HCT116 (cell line): ENCODE measurements at regions not wholly inside any gene's neighbourhood (a gene's known extent, or its start where the extent isn't known, plus 50 kb on each side); places are given as distances from the start of the nearest gene placed in this dataset.

Experiments
- EZH2 ChIP-seq: fragments of 200-600 bp; sonication (generic); IDR thresholded peaks from 2 replicates; pipeline ENCODE4 v1.6.1; 2017; ENCODE audit warnings: antibody characterized with exemption, mixed run types
- TF ChIP-seq, protein P1 (sequence below), 3 experiments: fragments of 200-600 bp in 1 of 3; sonication (generic) in 1 of 3; IDR thresholded peaks in 2 of 3; conservative IDR thresholded peaks in 1 of 3; 2 replicates each; pipeline ENCODE4 v1.5.1; 2012 to 2017; ENCODE audit warnings: low read depth in 2 of 3, low read length in 2 of 3, antibody characterized with exemption in 1 of 3, borderline replicate concordance in 1 of 3, control low read depth in 1 of 3, mild to moderate bottlenecking in 1 of 3, mixed read lengths in 1 of 3, mixed run types in 1 of 3, moderate library complexity in 1 of 3; ENCODE audit not compliant: insufficient read depth in 1 of 3

DNA sequence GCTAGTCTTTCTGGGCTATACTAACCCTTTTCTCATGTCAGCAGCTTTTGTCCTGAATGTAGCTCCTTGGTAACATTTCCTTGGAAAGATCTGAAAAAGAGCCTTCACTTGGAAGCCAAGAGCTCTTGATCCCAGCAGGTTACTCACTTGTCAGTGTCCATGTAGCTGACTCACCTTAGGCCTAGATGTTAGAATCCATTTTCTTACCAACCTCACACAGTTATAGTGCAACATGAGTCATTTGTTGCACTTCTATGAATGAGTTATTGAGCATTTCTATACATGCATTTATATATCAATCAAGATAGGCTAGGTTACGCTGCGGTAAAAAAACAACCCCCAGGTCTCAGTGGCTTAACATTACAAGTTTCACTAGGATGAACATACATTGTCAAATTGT, 106.8 kb upstream of the SLC7A14 start:
- TF ChIP-seq, protein P1, sequence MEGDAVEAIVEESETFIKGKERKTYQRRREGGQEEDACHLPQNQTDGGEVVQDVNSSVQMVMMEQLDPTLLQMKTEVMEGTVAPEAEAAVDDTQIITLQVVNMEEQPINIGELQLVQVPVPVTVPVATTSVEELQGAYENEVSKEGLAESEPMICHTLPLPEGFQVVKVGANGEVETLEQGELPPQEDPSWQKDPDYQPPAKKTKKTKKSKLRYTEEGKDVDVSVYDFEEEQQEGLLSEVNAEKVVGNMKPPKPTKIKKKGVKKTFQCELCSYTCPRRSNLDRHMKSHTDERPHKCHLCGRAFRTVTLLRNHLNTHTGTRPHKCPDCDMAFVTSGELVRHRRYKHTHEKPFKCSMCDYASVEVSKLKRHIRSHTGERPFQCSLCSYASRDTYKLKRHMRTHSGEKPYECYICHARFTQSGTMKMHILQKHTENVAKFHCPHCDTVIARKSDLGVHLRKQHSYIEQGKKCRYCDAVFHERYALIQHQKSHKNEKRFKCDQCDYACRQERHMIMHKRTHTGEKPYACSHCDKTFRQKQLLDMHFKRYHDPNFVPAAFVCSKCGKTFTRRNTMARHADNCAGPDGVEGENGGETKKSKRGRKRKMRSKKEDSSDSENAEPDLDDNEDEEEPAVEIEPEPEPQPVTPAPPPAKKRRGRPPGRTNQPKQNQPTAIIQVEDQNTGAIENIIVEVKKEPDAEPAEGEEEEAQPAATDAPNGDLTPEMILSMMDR (IDR thresholded peaks at IDR 0.05 in 2 of 3, conservative IDR thresholded peaks at IDR 0.05 in 1 of 3; ENCODE audit: borderline replicate concordance in 1 of 3, insufficient read depth in 1 of 3, low read depth in 2 of 3, low read length in 2 of 3), result no peak
- TF ChIP-seq EZH2, result no peak
